ENCODE measurements at regions not wholly inside any gene's neighbourhood (a gene's known extent, or its start where the extent isn't known, plus 50 kb on each side); places are given as distances from the start of the nearest gene placed in this dataset.
A peak's percentile ranks its signal among the peaks of the same experiment; 100 is the strongest.

DNA sequence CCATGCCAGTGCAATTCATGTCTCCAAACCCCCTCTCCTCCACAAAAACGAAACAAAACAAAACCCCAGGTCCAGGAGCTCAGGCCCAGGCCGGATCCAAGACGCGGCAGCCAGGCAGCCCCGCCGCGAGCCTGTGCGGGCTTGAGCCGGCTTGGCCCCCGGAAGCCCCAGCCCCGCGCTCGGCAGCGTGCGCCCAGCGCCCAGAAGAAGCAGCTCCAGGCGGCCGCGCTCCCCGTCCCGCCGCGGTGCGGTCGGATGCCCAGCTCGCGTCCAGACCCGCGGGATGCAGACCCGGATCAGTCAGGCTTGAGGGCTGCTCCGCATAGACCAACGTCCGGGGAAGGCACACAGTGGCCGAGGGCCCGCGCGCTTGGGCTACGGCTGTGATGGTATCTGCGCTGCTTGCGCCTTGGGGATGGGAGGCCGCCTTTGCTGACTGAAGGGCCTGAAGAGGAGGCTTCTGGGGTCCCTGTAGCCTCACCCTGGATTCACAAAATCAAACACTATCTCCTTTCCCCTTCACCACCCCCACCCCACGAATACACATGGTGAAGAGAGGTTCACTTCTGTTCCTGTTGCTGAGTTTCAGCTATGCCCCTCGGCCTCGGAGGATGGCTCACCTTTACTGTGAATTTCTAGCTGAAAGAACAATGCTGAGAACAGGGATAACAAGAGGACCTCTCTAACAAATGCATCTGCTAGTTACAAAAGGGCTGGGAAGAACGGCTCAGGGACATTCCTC lies 79.9 kb upstream of the EN2 start (continued):
- TF ChIP-seq, protein P1, sequence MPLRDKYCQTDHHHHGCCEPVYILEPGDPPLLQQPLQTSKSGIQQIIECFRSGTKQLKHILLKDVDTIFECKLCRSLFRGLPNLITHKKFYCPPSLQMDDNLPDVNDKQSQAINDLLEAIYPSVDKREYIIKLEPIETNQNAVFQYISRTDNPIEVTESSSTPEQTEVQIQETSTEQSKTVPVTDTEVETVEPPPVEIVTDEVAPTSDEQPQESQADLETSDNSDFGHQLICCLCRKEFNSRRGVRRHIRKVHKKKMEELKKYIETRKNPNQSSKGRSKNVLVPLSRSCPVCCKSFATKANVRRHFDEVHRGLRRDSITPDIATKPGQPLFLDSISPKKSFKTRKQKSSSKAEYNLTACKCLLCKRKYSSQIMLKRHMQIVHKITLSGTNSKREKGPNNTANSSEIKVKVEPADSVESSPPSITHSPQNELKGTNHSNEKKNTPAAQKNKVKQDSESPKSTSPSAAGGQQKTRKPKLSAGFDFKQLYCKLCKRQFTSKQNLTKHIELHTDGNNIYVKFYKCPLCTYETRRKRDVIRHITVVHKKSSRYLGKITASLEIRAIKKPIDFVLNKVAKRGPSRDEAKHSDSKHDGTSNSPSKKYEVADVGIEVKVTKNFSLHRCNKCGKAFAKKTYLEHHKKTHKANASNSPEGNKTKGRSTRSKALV (CRISPR knock-in tag; IDR thresholded peaks at IDR 0.05), result peak; percentile 41; the same call in 1 of the 2 replicates
- TF ChIP-seq, protein P2, sequence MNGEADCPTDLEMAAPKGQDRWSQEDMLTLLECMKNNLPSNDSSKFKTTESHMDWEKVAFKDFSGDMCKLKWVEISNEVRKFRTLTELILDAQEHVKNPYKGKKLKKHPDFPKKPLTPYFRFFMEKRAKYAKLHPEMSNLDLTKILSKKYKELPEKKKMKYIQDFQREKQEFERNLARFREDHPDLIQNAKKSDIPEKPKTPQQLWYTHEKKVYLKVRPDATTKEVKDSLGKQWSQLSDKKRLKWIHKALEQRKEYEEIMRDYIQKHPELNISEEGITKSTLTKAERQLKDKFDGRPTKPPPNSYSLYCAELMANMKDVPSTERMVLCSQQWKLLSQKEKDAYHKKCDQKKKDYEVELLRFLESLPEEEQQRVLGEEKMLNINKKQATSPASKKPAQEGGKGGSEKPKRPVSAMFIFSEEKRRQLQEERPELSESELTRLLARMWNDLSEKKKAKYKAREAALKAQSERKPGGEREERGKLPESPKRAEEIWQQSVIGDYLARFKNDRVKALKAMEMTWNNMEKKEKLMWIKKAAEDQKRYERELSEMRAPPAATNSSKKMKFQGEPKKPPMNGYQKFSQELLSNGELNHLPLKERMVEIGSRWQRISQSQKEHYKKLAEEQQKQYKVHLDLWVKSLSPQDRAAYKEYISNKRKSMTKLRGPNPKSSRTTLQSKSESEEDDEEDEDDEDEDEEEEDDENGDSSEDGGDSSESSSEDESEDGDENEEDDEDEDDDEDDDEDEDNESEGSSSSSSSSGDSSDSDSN (CRISPR knock-in tag; IDR thresholded peaks at IDR 0.05), result peak; percentile 67; the same call in 1 of the 2 replicates
- TF ChIP-seq GABPB1 (CRISPR knock-in tag; IDR thresholded peaks at IDR 0.05), result peak; percentile 41; the same call in 1 of the 2 replicates

DNA sequence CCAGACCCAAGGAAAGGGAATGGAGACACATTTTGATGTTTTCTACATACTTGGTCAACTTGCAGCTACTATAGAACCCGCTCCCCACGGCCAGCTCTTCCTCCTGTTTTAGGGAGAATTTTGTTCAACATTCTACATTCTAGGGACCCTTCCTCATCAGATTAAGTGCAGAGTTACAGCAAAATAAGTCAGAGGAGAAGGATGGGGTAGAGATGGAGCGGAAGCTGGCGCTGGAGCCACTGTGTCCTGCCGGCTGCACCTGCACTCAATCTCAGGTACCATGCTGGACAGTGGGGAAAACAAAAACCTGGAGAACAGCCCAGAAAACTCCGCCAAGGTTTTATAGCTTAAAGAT lies 79.4 kb upstream of the EN2 start:
- WGBS (ENCODE audit: low lambda C conversion rate), result 45% methylated on average over 6 of the region's 6 CpGs
- Histone ChIP-seq H3K27me3 (ENCODE audit: control insufficient read depth in 1 of 2, insufficient read depth in 2 of 2, low read length in 2 of 2) (peaks cover 10 to 87% of the 10 kb centered on the region in 2 experiments; a peak in 4 of 5 replicates), H3K4me2 (ENCODE audit: low read depth, low read length) (no peak overlapping the region), H2AFZ (ENCODE audit: low read length) (no peak overlapping the region), H3K9me3 (ENCODE audit: low read length) (no peaks in the 10 kb centered on the region), H3K9ac (ENCODE audit: insufficient read depth, low read depth, low read length) (no peak overlapping the region), H4K20me1 (ENCODE audit: insufficient read depth, low read length) (0 out of 2 replicates have a peak, but pooled peaks cover 4% of the 10 kb centered on the region), H3K79me2 (ENCODE audit: insufficient read depth, low read length) (no peaks in the 10 kb centered on the region), H3K4me3 (replicated peaks in 1 of 3; ENCODE audit: insufficient read depth in 1 of 3, low read depth in 2 of 3, low read length in 3 of 3) (no peak overlapping the region), H3K27ac (ENCODE audit: extremely low read length, insufficient read depth, low read length) (no peak overlapping the region), H3K36me3 (replicated peaks in 1 of 2; ENCODE audit: control insufficient read depth in 1 of 2, insufficient read depth in 2 of 2, low read length in 2 of 2) (no peaks in the 10 kb centered on the region), H3K4me1 (ENCODE audit: insufficient read depth, low read length) (peaks cover 13% of the 10 kb centered on the region)
- TF ChIP-seq AGO1 (IDR thresholded peaks at IDR 0.05; ENCODE audit: low read depth, low read length, poor library complexity, severe bottlenecking) (no peak), ZSCAN22 (CRISPR knock-in tag; IDR thresholded peaks at IDR 0.05) (no peak), ATF7 (IDR thresholded peaks at IDR 0.05) (no peak), ATF7 (CRISPR knock-in tag; IDR thresholded peaks at IDR 0.05) (no peak), ZNF878 (CRISPR knock-in tag; IDR thresholded peaks at IDR 0.05) (no peak)
- TF ChIP-seq, protein P3, sequence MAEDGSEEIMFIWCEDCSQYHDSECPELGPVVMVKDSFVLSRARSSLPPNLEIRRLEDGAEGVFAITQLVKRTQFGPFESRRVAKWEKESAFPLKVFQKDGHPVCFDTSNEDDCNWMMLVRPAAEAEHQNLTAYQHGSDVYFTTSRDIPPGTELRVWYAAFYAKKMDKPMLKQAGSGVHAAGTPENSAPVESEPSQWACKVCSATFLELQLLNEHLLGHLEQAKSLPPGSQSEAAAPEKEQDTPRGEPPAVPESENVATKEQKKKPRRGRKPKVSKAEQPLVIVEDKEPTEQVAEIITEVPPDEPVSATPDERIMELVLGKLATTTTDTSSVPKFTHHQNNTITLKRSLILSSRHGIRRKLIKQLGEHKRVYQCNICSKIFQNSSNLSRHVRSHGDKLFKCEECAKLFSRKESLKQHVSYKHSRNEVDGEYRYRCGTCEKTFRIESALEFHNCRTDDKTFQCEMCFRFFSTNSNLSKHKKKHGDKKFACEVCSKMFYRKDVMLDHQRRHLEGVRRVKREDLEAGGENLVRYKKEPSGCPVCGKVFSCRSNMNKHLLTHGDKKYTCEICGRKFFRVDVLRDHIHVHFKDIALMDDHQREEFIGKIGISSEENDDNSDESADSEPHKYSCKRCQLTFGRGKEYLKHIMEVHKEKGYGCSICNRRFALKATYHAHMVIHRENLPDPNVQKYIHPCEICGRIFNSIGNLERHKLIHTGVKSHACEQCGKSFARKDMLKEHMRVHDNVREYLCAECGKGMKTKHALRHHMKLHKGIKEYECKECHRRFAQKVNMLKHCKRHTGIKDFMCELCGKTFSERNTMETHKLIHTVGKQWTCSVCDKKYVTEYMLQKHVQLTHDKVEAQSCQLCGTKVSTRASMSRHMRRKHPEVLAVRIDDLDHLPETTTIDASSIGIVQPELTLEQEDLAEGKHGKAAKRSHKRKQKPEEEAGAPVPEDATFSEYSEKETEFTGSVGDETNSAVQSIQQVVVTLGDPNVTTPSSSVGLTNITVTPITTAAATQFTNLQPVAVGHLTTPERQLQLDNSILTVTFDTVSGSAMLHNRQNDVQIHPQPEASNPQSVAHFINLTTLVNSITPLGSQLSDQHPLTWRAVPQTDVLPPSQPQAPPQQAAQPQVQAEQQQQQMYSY (CRISPR knock-in tag; IDR thresholded peaks at IDR 0.05), result no peak
- intact Hi-C loops (cut with micrococcal nuclease; ENCODE audit: unreplicated experiment) (no loop called here), in situ Hi-C loops (cut with HindIII; ENCODE audit: extremely low pct_ligation_motif_present, low pct_unique_long_range_greater_than_20kb) (loop anchor here (25.0 kb wide), 1 partner anchor 384 kb away; no protein-coding TSS in a partner anchor)
- DNase-seq (ENCODE audit: low spot score) (no peak), FAIRE-seq (no peak), ATAC-seq (no peak)
- ChIA-PET POLR2A (no interaction called here), CTCF (ENCODE audit: low intra/inter-chr PET ratio, low total read pairs) (no interaction called here)
- no TSS peak for BruUV-seq (replicated peaks)
